ENCODE measurements at regions not wholly inside any gene's neighbourhood (a gene's known extent, or its start where the extent isn't known, plus 50 kb on each side); places are given as distances from the start of the nearest gene placed in this dataset.
"Not testable (repeated sequence)": the region's sequence is repeated elsewhere in the genome, so short reads cannot be mapped to it uniquely, and the experiment has no call there.

GRCh38 chr10:111649080-111649479, 534.5 kb downstream of the GPAM start:
- TF ChIP-seq, protein P1, sequence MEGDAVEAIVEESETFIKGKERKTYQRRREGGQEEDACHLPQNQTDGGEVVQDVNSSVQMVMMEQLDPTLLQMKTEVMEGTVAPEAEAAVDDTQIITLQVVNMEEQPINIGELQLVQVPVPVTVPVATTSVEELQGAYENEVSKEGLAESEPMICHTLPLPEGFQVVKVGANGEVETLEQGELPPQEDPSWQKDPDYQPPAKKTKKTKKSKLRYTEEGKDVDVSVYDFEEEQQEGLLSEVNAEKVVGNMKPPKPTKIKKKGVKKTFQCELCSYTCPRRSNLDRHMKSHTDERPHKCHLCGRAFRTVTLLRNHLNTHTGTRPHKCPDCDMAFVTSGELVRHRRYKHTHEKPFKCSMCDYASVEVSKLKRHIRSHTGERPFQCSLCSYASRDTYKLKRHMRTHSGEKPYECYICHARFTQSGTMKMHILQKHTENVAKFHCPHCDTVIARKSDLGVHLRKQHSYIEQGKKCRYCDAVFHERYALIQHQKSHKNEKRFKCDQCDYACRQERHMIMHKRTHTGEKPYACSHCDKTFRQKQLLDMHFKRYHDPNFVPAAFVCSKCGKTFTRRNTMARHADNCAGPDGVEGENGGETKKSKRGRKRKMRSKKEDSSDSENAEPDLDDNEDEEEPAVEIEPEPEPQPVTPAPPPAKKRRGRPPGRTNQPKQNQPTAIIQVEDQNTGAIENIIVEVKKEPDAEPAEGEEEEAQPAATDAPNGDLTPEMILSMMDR (IDR thresholded peaks at IDR 0.05): not testable (repeated sequence)
- not testable (repeated sequence) for TF ChIP-seq POLR2A (IDR thresholded peaks at IDR 0.05)

Measured in sigmoid colon (tissue), 3 donors.